ENCODE measurements at regions not wholly inside any gene's neighbourhood (a gene's known extent, or its start where the extent isn't known, plus 50 kb on each side); places are given as distances from the start of the nearest gene placed in this dataset.

DNA sequence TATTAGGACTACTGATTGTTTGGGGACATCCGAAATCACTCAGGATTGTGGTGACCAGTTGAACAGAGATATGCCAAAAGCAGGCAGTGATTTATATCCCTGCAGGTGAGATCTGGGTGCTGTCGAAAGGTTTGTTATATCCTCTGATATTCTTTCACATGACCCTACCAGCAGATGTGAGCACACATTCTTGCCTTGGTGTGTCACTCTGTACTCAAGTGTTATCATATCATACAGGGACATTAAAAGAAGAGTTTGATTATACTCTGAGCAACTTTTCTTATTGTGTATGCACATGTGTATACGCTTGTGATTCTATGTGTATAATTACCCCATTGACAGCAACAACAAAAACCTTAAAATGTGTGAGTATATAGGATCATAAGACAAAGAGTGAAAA, 381.2 kb upstream of the IGFBP7 start:
- H3K4me3 ChIP-seq (ENCODE audit: low read depth, low read length): no peak overlapping the region

DNA sequence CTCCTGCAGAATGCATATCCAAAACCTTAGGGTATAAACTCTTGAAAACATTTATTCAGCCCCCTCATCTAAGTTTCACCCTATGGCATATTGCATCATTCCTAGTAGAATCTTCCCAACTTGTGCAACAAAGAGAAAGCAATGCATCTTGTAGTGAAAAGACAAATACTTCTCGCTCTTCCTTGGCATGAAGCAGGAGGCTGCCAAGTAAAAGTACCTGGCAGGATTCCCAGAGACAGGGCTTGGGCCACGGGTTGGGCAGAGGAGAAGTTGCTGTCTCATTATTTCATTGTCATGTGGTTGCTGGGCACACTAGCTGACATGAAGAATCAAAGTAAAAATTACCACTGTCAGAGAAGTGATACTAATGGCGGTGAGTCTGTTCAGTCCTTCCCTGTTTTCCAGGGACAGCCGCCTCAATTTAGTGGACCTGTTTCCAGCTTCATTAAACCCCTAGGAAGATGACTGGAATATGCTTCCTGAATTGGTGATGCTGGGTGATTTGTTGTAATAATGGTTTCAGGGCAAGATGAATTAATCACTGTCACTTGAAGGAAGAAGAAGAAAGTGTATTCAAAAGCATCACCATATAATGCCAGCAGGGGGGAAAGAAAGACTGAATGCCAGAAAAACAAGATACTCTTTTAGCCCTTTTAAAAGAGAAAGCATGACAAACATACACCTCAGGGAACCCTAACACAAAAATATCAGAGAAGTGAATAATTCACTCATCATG, 380.5 kb upstream of the IGFBP7 start:
- ChIA-PET CTCF (no interaction called here), POLR2A (no interaction called here)
- Histone ChIP-seq H3K4me3 (ENCODE audit: low read depth, low read length) (no peak overlapping the region), H3K4me1 (ENCODE audit: control insufficient read depth, insufficient read depth, low read length) (no peaks in the 10 kb centered on the region), H3K36me3 (ENCODE audit: control insufficient read depth in 2 of 2, insufficient read depth in 1 of 2, low read length in 2 of 2) (no peaks in the 10 kb centered on the region), H3K9me3 (ENCODE audit: control insufficient read depth, insufficient read depth, low read depth, low read length) (no peaks in the 10 kb centered on the region), H3K27ac (ENCODE audit: extremely low read depth, low read depth, low read length) (no peak overlapping the region)
- TF ChIP-seq OSR2 (tag by site-specific recombination; IDR thresholded peaks at IDR 0.05) (no peak), ZBTB48 (tag by site-specific recombination; IDR thresholded peaks at IDR 0.05) (no peak), KLF7 (tag by site-specific recombination; IDR thresholded peaks at IDR 0.05; ENCODE audit: borderline replicate concordance) (no peak)
- TF ChIP-seq, protein P1, sequence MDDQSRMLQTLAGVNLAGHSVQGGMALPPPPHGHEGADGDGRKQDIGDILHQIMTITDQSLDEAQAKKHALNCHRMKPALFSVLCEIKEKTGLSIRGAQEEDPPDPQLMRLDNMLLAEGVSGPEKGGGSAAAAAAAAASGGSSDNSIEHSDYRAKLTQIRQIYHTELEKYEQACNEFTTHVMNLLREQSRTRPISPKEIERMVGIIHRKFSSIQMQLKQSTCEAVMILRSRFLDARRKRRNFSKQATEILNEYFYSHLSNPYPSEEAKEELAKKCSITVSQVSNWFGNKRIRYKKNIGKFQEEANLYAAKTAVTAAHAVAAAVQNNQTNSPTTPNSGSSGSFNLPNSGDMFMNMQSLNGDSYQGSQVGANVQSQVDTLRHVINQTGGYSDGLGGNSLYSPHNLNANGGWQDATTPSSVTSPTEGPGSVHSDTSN (CRISPR knock-in tag; IDR thresholded peaks at IDR 0.05): no peak

More for the DNA sequence above, 381.2 kb upstream of the IGFBP7 start:
- Histone ChIP-seq H3K4me1 (ENCODE audit: control insufficient read depth, insufficient read depth, low read length) (no peaks in the 10 kb centered on the region), H3K36me3 (ENCODE audit: control insufficient read depth in 2 of 2, insufficient read depth in 1 of 2, low read length in 2 of 2) (no peaks in the 10 kb centered on the region), H3K27ac (ENCODE audit: extremely low read depth, low read depth, low read length) (no peak overlapping the region), H3K9me3 (ENCODE audit: control insufficient read depth, insufficient read depth, low read depth, low read length) (no peaks in the 10 kb centered on the region)
- POLR2A ChIA-PET: no interaction called here
- CTCF ChIA-PET: no interaction called here
- TF ChIP-seq MZF1 (tag by site-specific recombination; IDR thresholded peaks at IDR 0.05; ENCODE audit: borderline replicate concordance): no peak
- TF ChIP-seq ZSCAN23 (tag by site-specific recombination; IDR thresholded peaks at IDR 0.05): no peak
- no peak for TF ChIP-seq ZNF544 (tag by site-specific recombination; IDR thresholded peaks at IDR 0.05)
- TF ChIP-seq ZNF23 (tag by site-specific recombination; IDR thresholded peaks at IDR 0.05; ENCODE audit: borderline replicate concordance): no peak
- no peak for TF ChIP-seq ZNF596 (tag by site-specific recombination; IDR thresholded peaks at IDR 0.05)
- TF ChIP-seq ZNF174 (tag by site-specific recombination; IDR thresholded peaks at IDR 0.05): no peak
- no peak for TF ChIP-seq RBAK (tag by site-specific recombination; IDR thresholded peaks at IDR 0.05)
- TF ChIP-seq, protein P2, sequence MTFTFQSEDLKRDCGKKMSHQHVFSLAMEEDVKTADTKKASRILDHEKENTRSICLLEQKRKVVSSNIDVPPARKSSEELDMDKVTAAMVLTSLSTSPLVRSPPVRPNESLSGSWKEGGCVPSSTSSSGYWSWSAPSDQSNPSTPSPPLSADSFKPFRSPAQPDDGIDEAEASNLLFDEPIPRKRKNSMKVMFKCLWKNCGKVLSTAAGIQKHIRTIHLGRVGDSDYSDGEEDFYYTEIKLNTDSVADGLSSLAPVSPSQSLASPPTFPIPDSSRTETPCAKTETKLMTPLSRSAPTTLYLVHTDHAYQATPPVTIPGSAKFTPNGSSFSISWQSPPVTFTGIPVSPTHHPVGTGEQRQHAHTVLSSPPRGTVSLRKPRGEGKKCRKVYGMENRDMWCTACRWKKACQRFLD (tag by site-specific recombination; IDR thresholded peaks at IDR 0.05): no peak
- no peak for TF ChIP-seq PRDM1 (tag by site-specific recombination; IDR thresholded peaks at IDR 0.05)
- TF ChIP-seq ZNF292 (tag by site-specific recombination; IDR thresholded peaks at IDR 0.05; ENCODE audit: borderline replicate concordance, low read depth): no peak
- TF ChIP-seq, protein P3, sequence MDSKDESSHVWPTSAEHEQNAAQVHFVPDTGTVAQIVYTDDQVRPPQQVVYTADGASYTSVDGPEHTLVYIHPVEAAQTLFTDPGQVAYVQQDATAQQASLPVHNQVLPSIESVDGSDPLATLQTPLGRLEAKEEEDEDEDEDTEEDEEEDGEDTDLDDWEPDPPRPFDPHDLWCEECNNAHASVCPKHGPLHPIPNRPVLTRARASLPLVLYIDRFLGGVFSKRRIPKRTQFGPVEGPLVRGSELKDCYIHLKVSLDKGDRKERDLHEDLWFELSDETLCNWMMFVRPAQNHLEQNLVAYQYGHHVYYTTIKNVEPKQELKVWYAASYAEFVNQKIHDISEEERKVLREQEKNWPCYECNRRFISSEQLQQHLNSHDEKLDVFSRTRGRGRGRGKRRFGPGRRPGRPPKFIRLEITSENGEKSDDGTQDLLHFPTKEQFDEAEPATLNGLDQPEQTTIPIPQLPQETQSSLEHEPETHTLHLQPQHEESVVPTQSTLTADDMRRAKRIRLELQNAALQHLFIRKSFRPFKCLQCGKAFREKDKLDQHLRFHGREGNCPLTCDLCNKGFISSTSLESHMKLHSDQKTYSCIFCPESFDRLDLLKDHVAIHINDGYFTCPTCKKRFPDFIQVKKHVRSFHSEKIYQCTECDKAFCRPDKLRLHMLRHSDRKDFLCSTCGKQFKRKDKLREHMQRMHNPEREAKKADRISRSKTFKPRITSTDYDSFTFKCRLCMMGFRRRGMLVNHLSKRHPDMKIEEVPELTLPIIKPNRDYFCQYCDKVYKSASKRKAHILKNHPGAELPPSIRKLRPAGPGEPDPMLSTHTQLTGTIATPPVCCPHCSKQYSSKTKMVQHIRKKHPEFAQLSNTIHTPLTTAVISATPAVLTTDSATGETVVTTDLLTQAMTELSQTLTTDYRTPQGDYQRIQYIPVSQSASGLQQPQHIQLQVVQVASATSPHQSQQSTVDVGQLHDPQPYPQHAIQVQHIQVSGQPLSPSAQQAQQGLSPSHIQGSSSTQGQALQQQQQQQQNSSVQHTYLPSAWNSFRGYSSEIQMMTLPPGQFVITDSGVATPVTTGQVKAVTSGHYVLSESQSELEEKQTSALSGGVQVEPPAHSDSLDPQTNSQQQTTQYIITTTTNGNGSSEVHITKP (tag by site-specific recombination; IDR thresholded peaks at IDR 0.05): no peak
